SK-N-SH (cell line): ENCODE measurements at regions not wholly inside any gene's neighbourhood (a gene's known extent, or its start where the extent isn't known, plus 50 kb on each side); places are given as distances from the start of the nearest gene placed in this dataset.

Experiments
- CTCF ChIA-PET: fragments of 300-600, 350-600 bp; formaldehyde crosslinking; extraction: SDS; loops from one replicate; lab custom pipeline; 2021; lab: Yijun Ruan, JAX
- POLR2A ChIA-PET: fragments of 350-600 bp; sonication (Branson Sonifier 250); formaldehyde crosslinking; extraction: SDS; loops from one replicate; lab custom pipeline; 2020; ENCODE audit warnings: antibody characterized with exemption, inconsistent platforms; lab: Yijun Ruan, JAX
- DNase-seq: peaks from one replicate; pipeline ENCODE4 v3.0.0; 2012
- H2AFZ ChIP-seq: fragments of 200-600 bp; sonication (generic); 2 replicates; pipeline ENCODE4 v1.8.1; 2016; ENCODE audit warnings: antibody characterized with exemption, mild to moderate bottlenecking, low read depth
- H3F3A ChIP-seq: fragments of 200-600 bp; sonication (generic); replicated peaks from 2 replicates; pipeline ENCODE3; 2016; ENCODE audit warnings: antibody characterized with exemption, mild to moderate bottlenecking; ENCODE audit not compliant: insufficient read depth
- H3K27ac ChIP-seq, 2 experiments: fragments of 200-500 bp in 1 of 2; fragments of 200-600 bp in 1 of 2; sonication (Bioruptor generic) in 1 of 2; sonication (generic), shearing (Covaris generic) in 1 of 2; 2 replicates each; pipeline versions ENCODE4 v1.5.1 to v1.6.1; 2014 to 2016; ENCODE audit warnings: low read depth in 2 of 2, inconsistent platforms in 1 of 2, low read length in 1 of 2, mild to moderate bottlenecking in 1 of 2, mixed read lengths in 1 of 2
- H3K27me3 ChIP-seq: fragments of 200-600 bp; sonication (generic), shearing (Covaris generic); 2 replicates; pipeline ENCODE4 v1.6.1; 2016; ENCODE audit warnings: mixed run types; ENCODE audit not compliant: insufficient read depth
- H3K36me3 ChIP-seq, 2 experiments: fragments of 200-500 bp in 1 of 2; fragments of 200-600 bp in 1 of 2; sonication (Bioruptor generic) in 1 of 2; sonication (generic) in 1 of 2; replicated peaks in 1 of 2; 2 replicates each; pipeline versions ENCODE3 to v1.5.1; 2014 to 2016; ENCODE audit warnings: low read length in 1 of 2, mild to moderate bottlenecking in 1 of 2; ENCODE audit not compliant: insufficient read depth in 2 of 2, control insufficient read depth in 1 of 2
- H3K4me1 ChIP-seq, 2 experiments: fragments of 200-500 bp in 1 of 2; fragments of 200-600 bp in 1 of 2; sonication (Bioruptor generic) in 1 of 2; sonication (generic), shearing (Covaris generic) in 1 of 2; 2 replicates each; pipeline versions ENCODE4 v1.5.1 to v1.6.1; 2014 to 2016; ENCODE audit warnings: low read depth in 1 of 2, low read length in 1 of 2, mixed run types in 1 of 2; ENCODE audit not compliant: insufficient read depth in 2 of 2, control insufficient read depth in 1 of 2
- H3K4me2 ChIP-seq: fragments of 200-600 bp; sonication (generic), shearing (Covaris generic); 2 replicates; pipeline ENCODE4 v1.6.1; 2017; ENCODE audit warnings: mixed run types
- H3K4me3 ChIP-seq, 2 experiments: fragments of 200-500 bp in 1 of 2; fragments of 200-600 bp in 1 of 2; sonication (Bioruptor generic) in 1 of 2; sonication (generic), shearing (Covaris generic) in 1 of 2; 2 replicates each; pipeline versions ENCODE4 v1.5.1 to v1.8.1; 2014 to 2016; ENCODE audit warnings: low read depth in 2 of 2, inconsistent platforms in 1 of 2, low read length in 1 of 2, mild to moderate bottlenecking in 1 of 2, mixed read lengths in 1 of 2, moderate library complexity in 1 of 2
- H3K79me2 ChIP-seq: fragments of 200-600 bp; sonication (generic); 2 replicates; pipeline ENCODE4 v1.8.1; 2017; ENCODE audit warnings: mild to moderate bottlenecking; ENCODE audit not compliant: insufficient read depth
- H3K9ac ChIP-seq: fragments of 200-600 bp; sonication (generic); 2 replicates; pipeline ENCODE4 v1.6.1; 2017; ENCODE audit warnings: mixed run types
- H3K9me2 ChIP-seq: fragments of 200-600 bp; sonication (generic); 2 replicates; pipeline ENCODE4 v1.6.1; 2017; ENCODE audit warnings: mixed run types
- H3K9me3 ChIP-seq: fragments of 200-600 bp; sonication (generic); 2 replicates; pipeline ENCODE4 v1.6.1; 2017; ENCODE audit warnings: mixed run types, mild to moderate bottlenecking, moderate library complexity
- H4K20me1 ChIP-seq: fragments of 200-600 bp; sonication (generic); 2 replicates; pipeline ENCODE4 v1.6.1; 2017; ENCODE audit warnings: mild to moderate bottlenecking, mixed run types; ENCODE audit not compliant: insufficient read depth
- CHD2 ChIP-seq: fragments of 150-350 bp; IDR thresholded peaks from 2 replicates; pipeline ENCODE4 v1.6.1; 2018; ENCODE audit warnings: low read length; ENCODE audit not compliant: partially characterized antibody
- ELF1 ChIP-seq: IDR thresholded peaks from 2 replicates; pipeline ENCODE4 v1.4.0; 2012
- FOSL2 ChIP-seq: IDR thresholded peaks from 2 replicates; pipeline ENCODE4 v1.4.0; 2012; ENCODE audit warnings: low read depth, mild to moderate bottlenecking, moderate library complexity, borderline replicate concordance
- FOXM1 ChIP-seq: IDR thresholded peaks from 2 replicates; pipeline ENCODE4 v1.4.0; 2012; ENCODE audit warnings: low read depth, mild to moderate bottlenecking
- GABPA ChIP-seq: IDR thresholded peaks from 2 replicates; pipeline ENCODE4 v1.4.0; 2012; ENCODE audit warnings: low read depth, mild to moderate bottlenecking
- JUND ChIP-seq: IDR thresholded peaks from 2 replicates; pipeline ENCODE4 v1.4.0; 2012
- NFIC ChIP-seq: IDR thresholded peaks from 2 replicates; pipeline ENCODE4 v1.4.0; 2012; ENCODE audit warnings: borderline replicate concordance
- NRF1 ChIP-seq: IDR thresholded peaks from 2 replicates; pipeline ENCODE4 v1.6.1; 2012; ENCODE audit warnings: low read depth, mild to moderate bottlenecking, low read length
- POLR2AphosphoS5 ChIP-seq: IDR thresholded peaks from 2 replicates; pipeline ENCODE4 v1.6.1; 2012; ENCODE audit warnings: low read depth, low read length
- RCOR1 ChIP-seq: fragments of 150-350 bp; IDR thresholded peaks from 2 replicates; pipeline ENCODE4 v1.6.1; 2017; ENCODE audit warnings: antibody characterized with exemption, low read length
- RFX5 ChIP-seq: IDR thresholded peaks from 2 replicates; pipeline ENCODE4 v1.6.1; 2012; ENCODE audit warnings: mild to moderate bottlenecking, improper control_type of control experiment, low read length
- TCF12 ChIP-seq: IDR thresholded peaks from 2 replicates; pipeline ENCODE4 v1.4.0; 2012
- YY1 ChIP-seq: IDR thresholded peaks from 2 replicates; pipeline ENCODE4 v1.4.0; 2012; ENCODE audit warnings: low read depth, mild to moderate bottlenecking
- WGBS: methylation state at CpG from one replicate; pipeline ENCODE4 v1.1.6; 2017; ENCODE audit warnings: low lambda C conversion rate; 5-methylcytosine and 5-hydroxymethylcytosine counted together
- TF ChIP-seq, protein P1 (sequence below): fragments of 150-350 bp; IDR thresholded peaks from 2 replicates; pipeline ENCODE4 v1.6.1; 2016; ENCODE audit warnings: mild to moderate bottlenecking, low read depth, low read length
- TF ChIP-seq, protein P2 (sequence below): IDR thresholded peaks from 2 replicates; pipeline ENCODE4 v1.4.0; 2012; ENCODE audit warnings: low read depth
- TF ChIP-seq, protein P3 (sequence below): IDR thresholded peaks from 2 replicates; pipeline ENCODE4 v1.6.1; 2012; ENCODE audit warnings: mild to moderate bottlenecking, low read depth, low read length, moderate library complexity

DNA sequence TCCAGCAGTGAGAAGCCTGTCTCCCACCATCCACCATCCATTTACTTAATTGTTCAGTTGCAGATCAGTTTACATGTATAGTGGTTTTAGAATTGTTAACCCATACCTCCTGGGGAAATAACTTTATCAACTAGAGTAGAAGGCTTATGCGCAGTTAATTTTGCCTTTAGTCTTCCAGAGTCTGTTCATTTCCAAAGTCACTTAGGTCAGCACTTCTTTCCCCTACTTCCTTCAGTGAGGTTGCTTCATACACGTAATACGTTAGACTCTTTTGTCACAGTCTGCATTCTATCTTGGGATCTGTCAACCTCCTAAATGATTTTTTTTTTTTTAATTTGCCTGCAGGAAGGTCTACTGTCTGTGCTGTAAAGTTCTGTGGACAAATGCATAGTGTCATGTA is 495.6 kb upstream of the ISX start:
- no peak overlapping the region for H3K4me3 ChIP-seq
- H3K9me3 ChIP-seq: peaks cover 4% of the 10 kb centered on the region; the same call in 1 of the 2 replicates
- WGBS: 15% methylated on average over 3 of the region's 3 CpGs
- H3K27ac ChIP-seq: no peak overlapping the region
- no peaks in the 10 kb centered on the region for H3F3A ChIP-seq
- H3K27me3 ChIP-seq: no peaks in the 10 kb centered on the region
- H3K4me2 ChIP-seq: no peak overlapping the region
- no peak overlapping the region for H3K9ac ChIP-seq
- CTCF ChIA-PET: no interaction called here
- no peaks in the 10 kb centered on the region for H4K20me1 ChIP-seq
- DNase-seq: no peak
- TF ChIP-seq RCOR1 (no peak), CHD2 (no peak), JUND (no peak)
- no peaks in the 10 kb centered on the region for H3K79me2 ChIP-seq
- no peaks in the 10 kb centered on the region for H3K4me1 ChIP-seq
- POLR2A ChIA-PET: no interaction called here
- H2AFZ ChIP-seq: no peak overlapping the region
- H3K9me2 ChIP-seq: no peaks in the 10 kb centered on the region; the same call in 1 of the 2 replicates
- H3K36me3 ChIP-seq: no peaks in the 10 kb centered on the region

DNA sequence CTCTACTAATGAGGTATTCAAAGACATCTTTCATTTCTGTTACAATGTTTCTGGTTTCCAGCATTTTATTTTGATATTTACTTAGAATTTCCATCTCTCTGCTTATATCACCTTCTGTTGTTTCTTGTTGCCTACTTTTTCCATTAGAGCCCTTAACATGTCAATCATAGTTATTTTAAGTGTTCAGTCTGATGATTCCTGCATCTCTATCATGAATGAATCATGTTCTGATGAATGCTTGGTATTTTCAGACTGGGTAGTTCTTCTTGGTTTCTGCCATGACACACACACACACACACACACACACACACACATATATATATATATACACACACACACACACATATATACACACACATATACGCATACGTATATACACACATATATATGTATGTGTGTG is 486.4 kb upstream of the ISX start:
- CTCF ChIA-PET: no interaction called here
- H3K4me1 ChIP-seq: no peaks in the 10 kb centered on the region
- H4K20me1 ChIP-seq: no peaks in the 10 kb centered on the region
- H3K4me3 ChIP-seq: no peak overlapping the region
- no peak for DNase-seq
- no peaks in the 10 kb centered on the region for H3F3A ChIP-seq
- TF ChIP-seq TCF12 (no peak), NFIC (no peak), NRF1 (no peak), FOSL2 (no peak), ELF1 (no peak), POLR2AphosphoS5 (no peak), FOXM1 (no peak), YY1 (no peak), RFX5 (no peak), GABPA (no peak), RCOR1 (no peak)
- TF ChIP-seq, protein P1, sequence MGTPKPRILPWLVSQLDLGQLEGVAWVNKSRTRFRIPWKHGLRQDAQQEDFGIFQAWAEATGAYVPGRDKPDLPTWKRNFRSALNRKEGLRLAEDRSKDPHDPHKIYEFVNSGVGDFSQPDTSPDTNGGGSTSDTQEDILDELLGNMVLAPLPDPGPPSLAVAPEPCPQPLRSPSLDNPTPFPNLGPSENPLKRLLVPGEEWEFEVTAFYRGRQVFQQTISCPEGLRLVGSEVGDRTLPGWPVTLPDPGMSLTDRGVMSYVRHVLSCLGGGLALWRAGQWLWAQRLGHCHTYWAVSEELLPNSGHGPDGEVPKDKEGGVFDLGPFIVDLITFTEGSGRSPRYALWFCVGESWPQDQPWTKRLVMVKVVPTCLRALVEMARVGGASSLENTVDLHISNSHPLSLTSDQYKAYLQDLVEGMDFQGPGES: no peak
- TF ChIP-seq, protein P2, sequence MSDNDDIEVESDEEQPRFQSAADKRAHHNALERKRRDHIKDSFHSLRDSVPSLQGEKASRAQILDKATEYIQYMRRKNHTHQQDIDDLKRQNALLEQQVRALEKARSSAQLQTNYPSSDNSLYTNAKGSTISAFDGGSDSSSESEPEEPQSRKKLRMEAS: no peak
- TF ChIP-seq, protein P3, sequence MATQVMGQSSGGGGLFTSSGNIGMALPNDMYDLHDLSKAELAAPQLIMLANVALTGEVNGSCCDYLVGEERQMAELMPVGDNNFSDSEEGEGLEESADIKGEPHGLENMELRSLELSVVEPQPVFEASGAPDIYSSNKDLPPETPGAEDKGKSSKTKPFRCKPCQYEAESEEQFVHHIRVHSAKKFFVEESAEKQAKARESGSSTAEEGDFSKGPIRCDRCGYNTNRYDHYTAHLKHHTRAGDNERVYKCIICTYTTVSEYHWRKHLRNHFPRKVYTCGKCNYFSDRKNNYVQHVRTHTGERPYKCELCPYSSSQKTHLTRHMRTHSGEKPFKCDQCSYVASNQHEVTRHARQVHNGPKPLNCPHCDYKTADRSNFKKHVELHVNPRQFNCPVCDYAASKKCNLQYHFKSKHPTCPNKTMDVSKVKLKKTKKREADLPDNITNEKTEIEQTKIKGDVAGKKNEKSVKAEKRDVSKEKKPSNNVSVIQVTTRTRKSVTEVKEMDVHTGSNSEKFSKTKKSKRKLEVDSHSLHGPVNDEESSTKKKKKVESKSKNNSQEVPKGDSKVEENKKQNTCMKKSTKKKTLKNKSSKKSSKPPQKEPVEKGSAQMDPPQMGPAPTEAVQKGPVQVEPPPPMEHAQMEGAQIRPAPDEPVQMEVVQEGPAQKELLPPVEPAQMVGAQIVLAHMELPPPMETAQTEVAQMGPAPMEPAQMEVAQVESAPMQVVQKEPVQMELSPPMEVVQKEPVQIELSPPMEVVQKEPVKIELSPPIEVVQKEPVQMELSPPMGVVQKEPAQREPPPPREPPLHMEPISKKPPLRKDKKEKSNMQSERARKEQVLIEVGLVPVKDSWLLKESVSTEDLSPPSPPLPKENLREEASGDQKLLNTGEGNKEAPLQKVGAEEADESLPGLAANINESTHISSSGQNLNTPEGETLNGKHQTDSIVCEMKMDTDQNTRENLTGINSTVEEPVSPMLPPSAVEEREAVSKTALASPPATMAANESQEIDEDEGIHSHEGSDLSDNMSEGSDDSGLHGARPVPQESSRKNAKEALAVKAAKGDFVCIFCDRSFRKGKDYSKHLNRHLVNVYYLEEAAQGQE: no peak
- no peaks in the 10 kb centered on the region for H3K36me3 ChIP-seq
- POLR2A ChIA-PET: no interaction called here
- WGBS: 100% methylated on average over 2 of the region's 2 CpGs
- H3K27me3 ChIP-seq: no peaks in the 10 kb centered on the region
- H3K79me2 ChIP-seq: no peaks in the 10 kb centered on the region
- H3K4me2 ChIP-seq: no peak overlapping the region
- no peaks in the 10 kb centered on the region for H3K9me2 ChIP-seq
- no peaks in the 10 kb centered on the region; the same call in 1 of the 2 replicates for H3K9me3 ChIP-seq
- no peak overlapping the region for H2AFZ ChIP-seq
- no peak overlapping the region for H3K27ac ChIP-seq
- no peak overlapping the region for H3K9ac ChIP-seq
